Fibroblast of skin of right quadriceps (primary cell): ENCODE measurements at regions not wholly inside any gene's neighbourhood (a gene's known extent, or its start where the extent isn't known, plus 50 kb on each side); places are given as distances from the start of the nearest gene placed in this dataset.

ENCODE experiments used
- DNase-seq: peaks from one replicate; pipeline ENCODE4 v3.0.0-alpha.2; 2013

GRCh38 chr18:49692906-49693716 is 120.2 kb downstream of the ACAA2 start:
- DNase-seq: no peak

- peak; percentile 94 for DNase-seq
Observed at GRCh38 chr18:49691177-49691608, 122.1 kb downstream of the ACAA2 start.

DNA sequence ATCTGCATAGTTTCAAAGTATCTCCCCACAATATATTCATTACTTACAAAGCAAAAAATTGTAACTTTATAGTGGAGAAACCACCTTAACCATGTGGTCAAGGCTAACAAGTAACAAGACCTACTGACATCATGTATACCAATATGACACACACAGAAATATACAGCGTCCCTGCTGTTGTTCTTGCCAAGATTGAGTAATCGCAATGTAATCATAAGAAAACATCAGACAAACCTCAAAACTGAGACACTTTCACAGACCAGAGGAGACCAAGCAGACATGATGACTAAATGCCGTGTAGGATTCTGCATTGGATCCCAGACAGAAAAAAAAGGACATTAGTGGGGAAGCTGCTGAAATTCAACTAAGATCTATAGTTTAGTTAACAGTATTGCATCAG is 123.0 kb downstream of the ACAA2 start:
- peak; percentile 95 for DNase-seq

GRCh38 chr18:49685231-49685942 is 123.5 kb downstream of the LIPG start:
- DNase-seq: no peak

DNA sequence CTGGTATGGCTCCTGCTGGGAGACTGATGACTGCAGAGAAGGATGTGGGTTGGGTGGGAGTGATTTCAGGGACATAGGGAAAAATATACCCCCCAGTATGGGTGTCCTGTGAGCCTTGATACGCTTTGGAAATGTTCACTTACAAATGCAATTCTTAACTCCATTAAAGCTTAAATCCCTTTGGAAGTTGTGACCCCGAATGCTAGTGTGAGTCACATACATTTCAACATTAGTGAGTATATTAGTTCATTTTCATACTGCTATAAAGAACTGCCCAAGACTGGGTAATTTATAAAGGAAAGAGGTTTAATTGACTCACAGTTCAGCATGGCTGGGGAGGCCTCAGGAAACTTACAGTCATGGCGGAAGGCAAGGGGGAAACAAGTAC is 120.9 kb downstream of the LIPG start:
- peak; percentile 38 for DNase-seq

DNA sequence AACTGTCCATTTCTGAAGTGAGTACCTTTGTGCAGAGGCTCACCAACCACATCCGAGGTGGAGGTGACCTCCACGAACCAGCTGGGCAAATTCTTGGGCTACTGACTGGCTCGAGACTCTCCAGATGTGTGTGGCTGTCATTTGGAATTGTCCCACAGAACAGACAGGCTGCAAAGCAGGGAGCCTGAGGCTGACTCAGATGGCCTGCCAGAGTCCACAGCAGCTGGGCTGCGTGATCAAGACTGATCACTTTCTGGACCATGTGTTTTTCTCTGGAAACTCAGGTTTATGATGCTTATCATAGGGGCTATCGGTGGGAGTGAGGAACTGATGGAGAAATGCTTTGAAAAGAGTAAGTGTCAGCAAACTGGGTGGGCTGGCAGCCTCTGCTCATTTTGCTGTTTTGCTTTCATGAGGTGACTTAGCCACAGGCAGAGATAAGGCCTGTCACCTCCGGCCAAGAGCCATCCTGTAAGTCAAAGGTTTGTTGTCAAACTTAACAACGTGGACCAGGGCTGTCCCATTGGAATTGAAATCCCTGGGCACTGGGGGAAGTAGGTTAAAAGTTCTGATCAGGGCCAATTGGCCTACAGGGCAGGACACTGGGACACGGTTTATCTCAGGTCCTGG is 120.4 kb downstream of the LIPG start:
- no peak for DNase-seq

DNA sequence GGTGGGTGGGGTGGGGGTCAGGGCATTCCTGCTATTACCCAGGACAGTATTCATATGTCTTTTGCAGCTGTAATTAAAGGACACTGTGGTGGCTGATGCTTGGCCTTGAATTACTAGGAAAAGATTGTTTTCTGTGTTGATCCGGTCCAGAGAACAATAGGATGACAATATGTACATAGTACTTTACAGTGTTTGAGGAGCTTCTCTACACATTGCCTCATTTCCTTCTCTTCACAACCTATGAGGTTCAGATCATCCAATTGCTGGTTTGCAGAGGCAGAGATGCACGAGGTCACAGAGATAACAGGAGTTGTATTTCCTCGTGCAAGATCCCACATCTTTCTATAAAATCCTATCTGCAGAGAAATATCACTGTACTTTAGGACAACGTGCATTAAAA is 119.5 kb downstream of the LIPG start:
- no peak for DNase-seq

GRCh38 chr18:49678440-49678839 is 116.6 kb downstream of the LIPG start:
- DNase-seq: no peak

DNA sequence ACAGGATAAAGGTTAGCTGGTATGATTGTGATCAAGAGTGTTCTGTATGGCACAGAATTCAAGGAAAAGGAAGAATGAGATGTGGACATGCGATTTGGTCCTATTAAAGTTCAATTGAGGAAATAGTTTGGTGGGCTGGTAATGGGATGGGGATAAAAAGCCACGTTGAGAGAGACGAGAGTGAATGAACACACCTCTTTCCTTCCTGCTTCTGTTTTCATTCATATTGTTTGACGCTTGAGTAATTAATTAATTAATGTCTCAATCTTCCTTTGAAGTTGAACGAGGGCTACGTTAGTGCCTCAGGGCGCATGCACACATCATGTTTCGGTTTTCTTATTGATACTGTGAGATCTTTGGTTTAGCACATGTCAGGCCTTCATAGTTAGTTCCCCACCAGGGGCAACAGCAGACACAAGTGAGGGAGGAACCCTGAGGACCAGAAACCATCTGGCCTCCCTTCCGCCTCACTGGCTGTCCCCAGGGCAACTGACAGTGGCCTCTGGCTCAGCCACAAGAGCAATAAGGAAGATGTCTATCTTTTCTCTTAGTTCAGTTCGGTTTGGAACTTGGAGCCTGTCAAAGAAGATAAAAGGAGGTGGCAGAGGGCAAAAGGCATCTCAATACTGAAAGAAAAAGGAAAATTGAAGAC is 116.0 kb downstream of the LIPG start:
- DNase-seq: no peak

DNA sequence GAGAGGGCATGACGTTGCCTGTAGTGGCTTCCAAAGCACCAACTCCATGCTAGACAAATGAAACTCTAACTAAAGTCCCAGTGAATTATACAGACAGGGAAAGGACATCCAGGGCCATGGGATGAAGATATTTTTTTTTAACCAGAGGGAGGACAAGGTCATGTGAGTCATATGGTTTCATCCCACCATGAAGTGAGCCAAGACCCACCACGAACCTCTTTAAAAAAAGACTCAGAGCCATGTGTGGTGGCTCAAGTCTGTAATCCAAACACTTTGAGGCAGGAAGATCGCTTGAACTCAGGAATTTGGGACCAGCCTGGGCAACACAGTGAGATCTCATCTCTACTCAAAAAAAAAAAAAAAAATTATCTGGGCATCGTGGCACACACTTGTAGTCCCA is 115.2 kb downstream of the LIPG start:
- DNase-seq: no peak

- DNase-seq: no peak
Observed at GRCh38 chr18:49673281-49673680, 111.4 kb downstream of the LIPG start.

- DNase-seq: no peak
Observed at GRCh38 chr18:49672853-49673252, 111.0 kb downstream of the LIPG start.

DNA sequence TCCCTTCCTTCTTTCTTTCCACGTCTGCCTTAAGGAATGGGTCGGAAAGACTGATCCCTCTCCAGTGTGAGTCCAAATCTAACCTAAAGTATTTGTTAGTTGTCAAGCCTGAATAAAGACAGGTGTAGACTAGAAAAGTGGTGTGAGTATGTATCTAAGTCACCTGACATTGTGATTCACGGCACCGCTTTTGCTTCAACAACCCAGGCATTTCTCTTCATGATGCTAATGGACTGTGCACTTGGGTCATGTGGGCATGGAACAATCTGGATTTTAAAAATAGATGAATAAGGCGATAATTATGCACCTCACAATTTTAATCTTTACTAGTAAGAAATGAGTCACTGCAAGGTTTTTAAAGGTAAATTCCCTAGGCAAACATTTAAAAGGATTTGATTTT is 107.5 kb downstream of the LIPG start:
- DNase-seq: no peak

DNA sequence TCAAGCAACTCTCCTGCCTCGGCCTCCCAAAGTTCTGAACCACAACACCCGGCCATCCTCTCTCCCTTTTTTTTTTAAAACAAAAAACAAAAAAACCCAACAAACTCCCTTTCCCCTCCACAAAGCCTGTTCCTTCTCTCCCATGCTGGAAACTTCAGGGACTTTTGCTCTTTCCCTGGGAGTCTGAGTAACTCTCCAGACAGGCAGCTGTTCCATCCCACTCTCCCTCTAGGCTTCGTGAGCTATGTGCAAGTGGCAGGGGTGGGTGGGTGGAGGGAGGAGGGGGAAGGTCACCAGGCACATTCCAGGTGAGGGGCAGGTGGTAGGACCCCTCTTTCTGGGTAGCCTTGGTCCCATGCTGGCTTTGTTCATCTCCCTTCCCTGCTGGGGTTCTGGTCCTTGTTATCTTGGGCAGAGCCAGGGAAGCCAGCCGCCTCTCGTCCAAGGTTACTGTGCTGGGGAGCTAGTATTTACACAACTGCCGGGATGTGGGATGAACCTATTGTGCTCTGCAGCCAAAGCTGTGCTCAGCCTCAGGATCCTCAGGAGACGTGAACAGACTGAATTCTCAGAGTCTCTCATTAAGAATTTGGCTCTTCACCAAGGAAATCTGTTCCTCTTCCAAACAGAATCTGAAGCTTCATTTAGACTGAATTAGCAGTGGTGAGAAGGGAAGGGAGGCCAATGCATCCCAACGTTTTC is 106.9 kb downstream of the LIPG start:
- DNase-seq: no peak

- no peak for DNase-seq
Observed at GRCh38 chr18:49667462-49667861, 105.6 kb downstream of the LIPG start.

DNA sequence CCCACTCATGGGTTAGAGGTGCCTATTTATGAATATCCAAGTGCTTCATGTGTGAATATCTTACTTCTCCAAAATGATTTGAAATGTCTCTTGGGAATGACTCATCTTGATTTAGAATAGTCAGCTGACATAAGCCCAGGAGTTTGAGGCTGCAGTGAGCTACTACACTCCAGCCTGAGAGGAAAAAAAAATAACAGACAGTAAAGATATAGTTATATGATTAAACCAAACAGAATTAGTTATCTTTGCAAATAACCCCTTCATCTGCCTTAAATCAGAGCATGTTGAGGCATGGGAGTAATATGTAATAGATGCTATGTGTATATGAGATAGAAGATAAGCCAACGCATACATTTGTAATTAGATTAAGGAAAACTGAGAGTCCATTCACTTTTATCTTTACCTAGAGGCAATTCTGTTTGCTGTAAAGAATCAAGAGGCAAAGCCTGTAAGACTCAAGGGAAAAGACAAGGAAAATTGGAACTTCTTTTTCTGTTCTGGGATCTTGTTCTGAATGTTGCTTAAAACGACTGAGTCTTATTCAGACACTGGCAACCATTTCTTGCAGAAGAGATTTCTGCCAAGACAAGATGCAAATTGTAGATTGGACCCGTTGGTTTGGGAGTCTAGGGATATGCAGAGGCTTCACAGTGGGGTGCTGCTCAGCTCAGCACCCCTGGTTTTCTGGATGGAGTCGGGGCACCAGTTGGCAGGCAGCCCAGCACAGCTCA is 104.4 kb downstream of the LIPG start:
- DNase-seq: peak; percentile 48

DNA sequence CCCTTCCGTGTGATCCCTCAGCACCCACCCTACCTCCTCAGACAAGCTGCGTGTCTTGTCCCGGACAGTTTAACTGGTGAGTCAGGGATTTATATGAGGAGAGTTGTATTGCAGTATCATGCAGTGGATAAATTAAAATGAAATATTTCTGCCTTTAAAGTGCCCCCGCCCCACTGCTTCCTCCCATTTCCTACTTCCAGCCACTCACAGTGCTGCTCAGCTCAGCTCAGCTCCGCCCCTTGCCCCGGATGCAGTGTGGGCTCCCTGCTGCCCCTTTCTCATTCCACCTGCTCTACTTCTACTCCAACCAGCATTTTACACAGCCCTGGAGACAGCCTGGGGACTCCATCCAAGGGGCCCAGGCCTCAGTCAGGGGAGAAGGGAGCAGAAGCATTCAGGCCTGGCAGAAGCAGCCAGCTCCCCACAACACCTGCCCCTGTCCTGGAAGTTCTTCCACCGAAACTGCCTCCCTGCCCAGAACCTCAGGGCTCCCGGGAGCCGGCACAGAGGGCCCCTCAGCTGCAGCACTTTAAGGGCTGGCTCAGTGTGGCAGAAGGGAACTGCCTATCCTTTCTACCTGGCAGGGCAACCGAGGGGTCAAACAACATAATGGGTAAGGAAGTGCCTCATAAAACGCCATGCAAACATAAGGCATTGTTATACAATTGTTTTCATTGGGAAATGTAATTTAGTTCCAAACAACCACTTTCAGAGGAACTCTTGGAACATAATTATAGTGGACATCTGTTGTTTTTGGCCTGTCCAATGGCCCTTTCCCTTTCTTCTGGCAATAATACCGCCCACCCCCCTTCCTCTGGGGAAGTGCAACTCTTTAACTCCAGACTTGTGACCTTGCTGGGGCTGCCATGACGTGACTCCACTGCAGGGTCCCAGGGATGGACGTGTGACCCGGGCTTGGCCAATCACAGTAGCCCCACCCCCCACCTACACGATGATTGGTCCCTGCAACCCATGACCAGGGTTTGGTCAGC is 102.3 kb downstream of the LIPG start:
- DNase-seq: peak; percentile 6

- no peak for DNase-seq
Observed at GRCh38 chr18:49662506-49662905, 100.6 kb downstream of the LIPG start.

GRCh38 chr18:49658823-49659404 is 97.1 kb downstream of the LIPG start:
- no peak for DNase-seq

DNA sequence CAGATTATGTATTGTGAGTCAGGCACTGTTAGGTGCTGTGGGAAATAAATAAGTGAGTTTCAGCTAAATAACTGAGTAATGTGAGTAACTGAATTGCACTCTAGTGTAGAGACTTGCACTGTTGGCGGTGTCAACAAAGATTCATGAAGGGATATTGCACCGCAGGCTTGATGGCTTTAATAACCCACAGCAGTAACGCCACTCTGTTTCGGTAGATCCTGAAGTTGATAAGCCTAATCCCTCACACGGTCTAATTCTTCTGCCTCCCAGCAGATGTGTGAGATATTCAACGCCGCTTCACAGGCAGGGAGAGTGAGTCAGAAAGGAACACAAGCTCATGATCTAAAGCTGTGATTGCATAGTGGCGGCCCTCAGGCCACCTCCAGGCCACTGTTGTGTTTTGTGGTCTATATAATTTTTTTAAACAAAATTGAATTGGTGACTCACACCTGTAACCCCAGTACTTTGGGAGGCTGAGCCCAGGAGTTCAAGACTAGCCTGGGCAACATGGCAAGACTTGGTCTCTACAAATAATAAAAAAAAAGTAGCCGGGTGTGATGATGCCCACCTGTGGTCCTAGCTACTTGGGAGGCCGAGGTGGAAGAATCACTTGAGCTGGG is 94.3 kb downstream of the LIPG start:
- DNase-seq: peak; percentile 87
